ENCODE measurements at regions not wholly inside any gene's neighbourhood (a gene's known extent, or its start where the extent isn't known, plus 50 kb on each side); places are given as distances from the start of the nearest gene placed in this dataset.

- DNase-seq (peak in 1 of 9 donors; percentile 40), ATAC-seq (no peak)
- Mint-ChIP-seq H3K9me3 (peaks cover 0 to 9% (median 4%) of the 10 kb centered on the region in 11 donors), H3K4me1 (peaks cover 0 to 1% (median 0%) of the 10 kb centered on the region in 7 donors), H3K27me3 (peaks cover 0 to 54% (median 38%) of the 10 kb centered on the region in 5 donors), H3K4me3 (peak overlapping the region in 1 of 10 donors; percentile 51), H3K27ac (peak overlapping the region in 1 of 9 donors; percentile 62), H3K36me3 (peaks cover 0 to 7% (median 0%) of the 10 kb centered on the region in 5 donors)
- H3K27ac ChIP-seq (ENCODE audit: low read depth, low read length), result no peak overlapping the region
- no peak overlapping the region for H3K4me3 ChIP-seq (ENCODE audit: low read length)
- intact Hi-C loops (cut with micrococcal nuclease), result no loop called here
- H3K27me3 ChIP-seq (ENCODE audit: control insufficient read depth in 2 of 2, insufficient read depth in 2 of 2, low read length in 2 of 2), result peaks cover 0 to 3% of the 10 kb centered on the region in 2 donors
- no peaks in the 10 kb centered on the region for H3K4me1 ChIP-seq (ENCODE audit: control insufficient read depth in 2 of 2, insufficient read depth in 2 of 2, low read length in 2 of 2)
- ChIA-PET POLR2A (no interaction called here), CTCF (no interaction called here)
- H3K9me3 ChIP-seq (ENCODE audit: control insufficient read depth in 2 of 3, low read length in 3 of 3), result no peaks in the 10 kb centered on the region
- no peaks in the 10 kb centered on the region for H3K36me3 ChIP-seq (ENCODE audit: control insufficient read depth in 2 of 3, insufficient read depth in 3 of 3, low read length in 3 of 3)
Observed at GRCh38 chr20:63116412-63117106, 99.4 kb downstream of the YTHDF1 start.

GRCh38 chr20:63115651-63116411 is 100.1 kb downstream of the YTHDF1 start:
- H3K27ac ChIP-seq (ENCODE audit: low read depth, low read length), result no peak overlapping the region
- Mint-ChIP-seq H3K27ac (no peak overlapping the region), H3K4me1 (peaks cover 0 to 1% (median 0%) of the 10 kb centered on the region in 7 donors), H3K27me3 (peaks cover 0 to 56% (median 38%) of the 10 kb centered on the region in 5 donors), H3K36me3 (peaks cover 0 to 8% (median 0%) of the 10 kb centered on the region in 5 donors), H3K4me3 (peak overlapping the region in 1 of 10 donors; percentile 51), H3K9me3 (peaks cover 0 to 13% (median 6%) of the 10 kb centered on the region in 11 donors)
- H3K27me3 ChIP-seq (ENCODE audit: control insufficient read depth in 2 of 2, insufficient read depth in 2 of 2, low read length in 2 of 2), result peaks cover 0 to 3% of the 10 kb centered on the region in 2 donors
- CTCF ChIA-PET, result no interaction called here
- H3K9me3 ChIP-seq (ENCODE audit: control insufficient read depth in 2 of 3, low read length in 3 of 3), result no peaks in the 10 kb centered on the region
- no peaks in the 10 kb centered on the region for H3K4me1 ChIP-seq (ENCODE audit: control insufficient read depth in 2 of 2, insufficient read depth in 2 of 2, low read length in 2 of 2)
- H3K4me3 ChIP-seq (ENCODE audit: low read length), result no peak overlapping the region
- no peaks in the 10 kb centered on the region for H3K36me3 ChIP-seq (ENCODE audit: control insufficient read depth in 2 of 3, insufficient read depth in 3 of 3, low read length in 3 of 3)
- intact Hi-C loops (cut with micrococcal nuclease), result no loop called here
- ATAC-seq (no peak), DNase-seq (no peak)
- POLR2A ChIA-PET, result no interaction called here

DNA sequence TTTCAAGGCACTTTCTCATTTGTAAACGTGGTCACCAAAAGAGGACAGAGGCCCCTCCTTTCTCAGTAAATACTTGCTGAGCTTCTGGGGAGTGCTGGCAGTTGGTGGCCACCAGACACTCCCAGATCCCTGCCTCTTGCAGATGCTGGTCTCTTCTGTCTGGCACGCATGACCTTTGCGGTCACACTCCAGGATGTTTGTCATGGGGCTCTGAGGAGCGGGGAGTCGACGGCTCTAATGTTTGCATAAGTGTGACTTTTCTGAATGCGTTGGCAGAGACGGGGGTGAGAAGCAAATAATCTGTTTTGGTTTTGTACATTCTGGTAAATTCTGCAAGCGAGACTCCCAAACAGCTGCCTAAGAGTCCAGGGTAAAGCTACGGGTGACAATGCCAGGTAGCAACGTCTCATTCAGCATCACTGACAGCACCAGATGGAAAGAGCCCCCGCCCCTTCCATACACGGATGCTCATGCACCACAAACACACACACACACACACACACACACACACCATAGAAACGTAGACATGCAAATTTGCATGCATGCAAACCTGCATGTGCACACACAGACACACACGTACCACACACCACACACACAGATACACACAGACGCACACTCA is 101.1 kb downstream of the YTHDF1 start:
- peaks cover 0 to 1% (median 0%) of the 10 kb centered on the region in 7 donors for H3K4me1 Mint-ChIP-seq
- peaks cover 0 to 8% (median 0%) of the 10 kb centered on the region in 5 donors for H3K36me3 Mint-ChIP-seq
- Histone ChIP-seq H3K27ac (ENCODE audit: low read depth, low read length) (no peak overlapping the region), H3K36me3 (ENCODE audit: control insufficient read depth in 2 of 3, insufficient read depth in 3 of 3, low read length in 3 of 3) (no peaks in the 10 kb centered on the region), H3K4me3 (ENCODE audit: low read length) (no peak overlapping the region), H3K27me3 (ENCODE audit: control insufficient read depth in 2 of 2, insufficient read depth in 2 of 2, low read length in 2 of 2) (peaks cover 0 to 3% of the 10 kb centered on the region in 2 donors), H3K9me3 (ENCODE audit: control insufficient read depth in 2 of 3, low read length in 3 of 3) (no peaks in the 10 kb centered on the region), H3K4me1 (ENCODE audit: control insufficient read depth in 2 of 2, insufficient read depth in 2 of 2, low read length in 2 of 2) (no peaks in the 10 kb centered on the region)
- ATAC-seq (no peak), DNase-seq (no peak)
- no peak overlapping the region for H3K4me3 Mint-ChIP-seq
- intact Hi-C loops (cut with micrococcal nuclease), result no loop called here
- no peak overlapping the region for H3K27ac Mint-ChIP-seq
- POLR2A ChIA-PET, result no interaction called here
- H3K9me3 Mint-ChIP-seq, result peaks cover 0 to 17% (median 6%) of the 10 kb centered on the region in 11 donors
- CTCF ChIA-PET, result no interaction called here
- peaks cover 0 to 56% (median 38%) of the 10 kb centered on the region in 5 donors for H3K27me3 Mint-ChIP-seq

- Histone ChIP-seq H3K9me3 (ENCODE audit: control insufficient read depth in 2 of 3, low read length in 3 of 3) (no peaks in the 10 kb centered on the region), H3K36me3 (ENCODE audit: control insufficient read depth in 2 of 3, insufficient read depth in 3 of 3, low read length in 3 of 3) (no peaks in the 10 kb centered on the region), H3K4me1 (ENCODE audit: control insufficient read depth in 2 of 2, insufficient read depth in 2 of 2, low read length in 2 of 2) (no peaks in the 10 kb centered on the region), H3K4me3 (ENCODE audit: low read length) (no peak overlapping the region), H3K27ac (ENCODE audit: low read depth, low read length) (no peak overlapping the region), H3K27me3 (ENCODE audit: control insufficient read depth in 2 of 2, insufficient read depth in 2 of 2, low read length in 2 of 2) (peaks cover 0 to 3% of the 10 kb centered on the region in 2 donors)
- ATAC-seq (no peak), DNase-seq (no peak)
- POLR2A ChIA-PET, result no interaction called here
- intact Hi-C loops (cut with micrococcal nuclease), result no loop called here
- peaks cover 0 to 19% (median 6%) of the 10 kb centered on the region in 11 donors for H3K9me3 Mint-ChIP-seq
- no peak overlapping the region for H3K27ac Mint-ChIP-seq
- CTCF ChIA-PET, result no interaction called here
- peaks cover 0 to 1% (median 0%) of the 10 kb centered on the region in 7 donors for H3K4me1 Mint-ChIP-seq
- no peak overlapping the region for H3K4me3 Mint-ChIP-seq
- H3K27me3 Mint-ChIP-seq, result peaks cover 0 to 53% (median 38%) of the 10 kb centered on the region in 5 donors
- peaks cover 0 to 8% (median 0%) of the 10 kb centered on the region in 5 donors for H3K36me3 Mint-ChIP-seq
Observed at GRCh38 chr20:63114006-63114692, 101.8 kb downstream of the YTHDF1 start.

- Histone ChIP-seq H3K36me3 (ENCODE audit: control insufficient read depth in 2 of 3, insufficient read depth in 3 of 3, low read length in 3 of 3) (no peaks in the 10 kb centered on the region), H3K4me1 (ENCODE audit: control insufficient read depth in 2 of 2, insufficient read depth in 2 of 2, low read length in 2 of 2) (no peaks in the 10 kb centered on the region), H3K27me3 (ENCODE audit: control insufficient read depth in 2 of 2, insufficient read depth in 2 of 2, low read length in 2 of 2) (peaks cover 0 to 3% of the 10 kb centered on the region in 2 donors), H3K4me3 (ENCODE audit: low read length) (no peak overlapping the region), H3K9me3 (ENCODE audit: control insufficient read depth in 2 of 3, low read length in 3 of 3) (peaks cover 0 to 3% (median 0%) of the 10 kb centered on the region in 3 experiments), H3K27ac (ENCODE audit: low read depth, low read length) (no peak overlapping the region)
- intact Hi-C loops (cut with micrococcal nuclease), result no loop called here
- ChIA-PET POLR2A (no interaction called here), CTCF (no interaction called here)
- peaks cover 0 to 25% (median 8%) of the 10 kb centered on the region in 11 donors for H3K9me3 Mint-ChIP-seq
- no peak overlapping the region for H3K4me3 Mint-ChIP-seq
- H3K4me1 Mint-ChIP-seq, result peaks cover 0 to 1% (median 0%) of the 10 kb centered on the region in 7 donors
- ATAC-seq (no peak), DNase-seq (no peak)
- no peak overlapping the region for H3K27ac Mint-ChIP-seq
- peaks cover 0 to 47% (median 35%) of the 10 kb centered on the region in 5 donors for H3K27me3 Mint-ChIP-seq
- H3K36me3 Mint-ChIP-seq, result peaks cover 0 to 8% (median 0%) of the 10 kb centered on the region in 5 donors
Observed at GRCh38 chr20:63112491-63113219, 103.3 kb downstream of the YTHDF1 start.

DNA sequence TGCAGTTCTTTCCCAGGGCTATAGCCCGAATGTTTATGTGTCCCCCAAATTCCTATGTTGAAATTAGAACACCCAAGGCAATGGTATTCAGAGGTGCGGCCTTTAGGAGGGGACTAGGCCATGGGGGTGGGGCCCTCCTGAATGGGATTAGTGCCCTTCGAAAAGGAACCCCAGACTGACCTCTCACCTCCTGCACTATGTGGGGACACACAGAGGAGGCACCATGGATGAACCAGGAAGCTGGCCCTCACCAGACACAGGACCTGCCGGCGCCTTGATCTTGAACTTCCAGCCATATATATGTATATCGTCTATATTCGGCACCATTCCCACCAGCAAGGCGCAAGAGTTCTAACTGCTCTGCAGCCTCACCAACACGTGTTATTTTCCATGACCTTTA is 101.5 kb upstream of the BHLHE23 start:
- Histone ChIP-seq H3K4me1 (ENCODE audit: control insufficient read depth in 2 of 2, insufficient read depth in 2 of 2, low read length in 2 of 2) (no peaks in the 10 kb centered on the region), H3K27ac (ENCODE audit: low read depth, low read length) (no peak overlapping the region), H3K36me3 (ENCODE audit: control insufficient read depth in 2 of 3, insufficient read depth in 3 of 3, low read length in 3 of 3) (no peaks in the 10 kb centered on the region), H3K4me3 (ENCODE audit: low read length) (no peak overlapping the region), H3K27me3 (ENCODE audit: control insufficient read depth in 2 of 2, insufficient read depth in 2 of 2, low read length in 2 of 2) (no peaks in the 10 kb centered on the region), H3K9me3 (ENCODE audit: control insufficient read depth in 2 of 3, low read length in 3 of 3) (peaks cover 0 to 3% (median 0%) of the 10 kb centered on the region in 3 experiments)
- Mint-ChIP-seq H3K4me3 (no peak overlapping the region), H3K27ac (no peak overlapping the region), H3K9me3 (peaks cover 0 to 25% (median 10%) of the 10 kb centered on the region in 11 donors), H3K4me1 (no peaks in the 10 kb centered on the region), H3K36me3 (peaks cover 0 to 5% (median 1%) of the 10 kb centered on the region in 5 donors), H3K27me3 (peaks cover 0 to 7% (median 0%) of the 10 kb centered on the region in 5 donors)
- no peak for DNase-seq
- intact Hi-C loops (cut with micrococcal nuclease), result loop anchor here in 1 of 2 donors (10.0 kb wide), 2 partner anchors 153 to 183 kb away; partner anchors contain the start of genes DIDO1 and SLC17A9
- ATAC-seq, result no peak
- CTCF ChIA-PET, result no interaction called here
- POLR2A ChIA-PET, result no interaction called here

All from naive thymus-derived CD4-positive, alpha-beta T cell (primary cell).